Pulmonary artery endothelial cell (primary cell): ENCODE measurements at regions not wholly inside any gene's neighbourhood (a gene's known extent, or its start where the extent isn't known, plus 50 kb on each side); places are given as distances from the start of the nearest gene placed in this dataset.

Source experiments
- DNase-seq: peaks from one replicate; pipeline ENCODE4 v3.0.0-alpha.2; 2011; ENCODE audit warnings: low read depth, low spot score

GRCh38 chr10:78964274-78964951, 104.4 kb upstream of the ZMIZ1 start:
- no peak for DNase-seq

DNA sequence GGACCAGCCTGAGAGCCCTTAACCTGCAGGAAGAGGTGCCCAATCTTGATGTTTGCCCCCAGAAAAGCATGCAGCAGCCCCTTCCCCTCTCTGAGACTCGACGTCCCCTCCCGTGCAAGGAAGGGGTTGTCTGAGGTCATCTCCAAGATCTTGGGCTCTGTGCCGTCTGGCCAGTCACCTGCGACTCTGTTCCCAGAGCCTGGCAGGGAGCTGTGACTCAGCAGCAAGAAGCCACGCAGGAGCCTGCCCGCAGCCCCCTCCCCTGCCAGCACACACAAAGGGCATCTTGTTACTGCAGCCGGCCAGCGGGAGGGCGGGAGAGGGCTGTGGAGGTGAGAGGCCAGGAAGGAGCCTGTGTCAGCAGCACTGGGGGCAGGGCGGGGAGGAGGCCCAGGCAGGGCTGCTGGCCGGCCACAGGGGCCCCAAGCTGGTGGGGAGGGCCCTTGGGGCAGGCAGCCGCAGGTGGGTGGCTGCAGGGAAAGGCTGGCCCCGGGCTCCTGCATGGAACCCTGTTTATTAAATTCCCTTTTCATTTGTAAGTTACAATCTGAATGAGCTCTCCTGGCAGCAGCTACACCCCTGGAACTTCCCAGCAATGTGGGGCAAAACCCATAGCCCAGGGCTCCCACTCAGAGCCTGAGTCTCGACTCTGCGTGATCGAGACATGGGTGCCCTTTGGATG, 103.7 kb upstream of the ZMIZ1 start:
- no peak for DNase-seq

DNA sequence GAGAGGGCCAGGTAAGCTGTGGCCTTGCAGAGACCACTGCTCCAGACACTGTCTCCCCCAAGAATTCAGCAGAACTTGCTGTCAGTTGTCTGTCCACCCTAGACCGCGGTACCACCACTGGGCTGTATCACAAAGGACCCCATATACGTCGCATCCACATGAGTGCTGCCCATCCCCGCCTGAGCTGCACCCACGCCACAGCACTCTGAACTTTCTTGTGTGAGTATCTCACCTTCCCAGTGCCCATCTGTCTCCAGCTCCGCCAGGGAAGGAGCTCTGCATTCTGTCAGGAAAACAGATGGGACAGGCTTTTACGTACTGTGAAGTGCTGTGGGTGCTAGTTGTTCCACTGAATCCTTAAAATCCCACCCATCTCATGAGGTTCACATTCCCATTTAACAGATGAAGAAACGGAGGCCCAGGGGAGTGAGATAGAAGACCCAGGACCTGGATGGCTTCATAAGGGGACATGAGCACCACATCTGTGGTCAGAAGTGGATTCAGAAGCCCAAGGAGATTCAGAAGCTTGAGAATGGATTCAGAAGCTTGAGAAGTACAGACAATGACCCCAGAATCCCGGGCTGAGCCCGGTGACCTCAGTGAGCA, 102.5 kb upstream of the ZMIZ1 start:
- no peak for DNase-seq

- no peak for DNase-seq
These were observed 101.8 kb upstream of the ZMIZ1 start for GRCh38 chr10:78966844-78967488.

DNA sequence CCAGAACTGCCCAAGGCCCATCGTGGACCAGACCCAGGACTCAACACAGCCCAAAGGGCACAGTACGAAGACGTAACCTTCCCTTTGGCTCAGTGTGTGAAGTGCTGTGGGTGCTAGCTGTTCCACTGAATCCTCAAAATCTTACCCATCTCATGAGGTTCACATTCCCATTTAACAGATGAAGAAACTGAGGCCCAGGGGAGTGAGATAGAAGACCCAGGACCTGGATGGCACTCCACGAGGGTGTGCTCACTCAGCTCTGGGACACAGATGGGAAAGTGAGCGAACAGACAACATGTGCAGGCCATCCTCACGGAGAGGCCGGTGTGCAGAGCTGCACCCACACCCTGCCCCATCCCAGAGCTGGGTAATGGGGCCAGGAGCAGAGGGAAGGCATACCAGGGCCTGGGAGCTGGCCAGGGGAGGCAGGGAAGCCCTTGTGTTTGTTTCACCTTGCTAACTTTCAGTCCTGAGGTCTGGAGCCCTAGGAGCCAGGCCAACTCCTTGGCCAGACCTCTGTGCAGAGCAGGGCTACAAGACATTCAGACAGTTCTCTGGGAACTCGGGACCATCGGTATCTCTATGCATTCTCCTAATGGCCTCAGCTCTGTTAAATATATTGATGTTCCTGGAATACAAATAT, 100.3 kb upstream of the ZMIZ1 start:
- DNase-seq = no peak

GRCh38 chr10:78968943-78969342, 99.8 kb upstream of the ZMIZ1 start:
- no peak for DNase-seq

DNA sequence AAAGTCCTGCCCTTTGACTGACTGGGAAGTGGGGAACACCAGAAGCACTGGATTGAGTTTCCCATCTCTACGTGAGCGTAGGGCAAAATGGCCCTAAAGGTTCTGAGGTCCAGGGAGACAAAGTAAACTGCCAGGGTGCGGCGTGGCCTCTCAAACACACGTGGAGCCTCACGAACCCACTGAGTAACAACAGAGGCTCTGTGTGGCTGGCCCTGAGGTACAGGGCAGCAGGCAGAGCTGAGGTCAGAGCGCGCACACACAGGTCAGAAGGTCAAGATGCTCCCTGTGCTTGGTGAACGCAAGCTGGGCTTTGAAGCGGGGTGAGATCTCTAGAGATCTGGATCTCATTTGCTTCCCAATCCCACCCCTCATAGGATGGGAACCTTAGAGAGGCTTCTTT, 99.0 kb upstream of the ZMIZ1 start:
- no peak for DNase-seq

- DNase-seq = no peak
These were observed 98.5 kb upstream of the ZMIZ1 start for GRCh38 chr10:78970261-78970660.

- DNase-seq = no peak
These were observed 97.6 kb upstream of the ZMIZ1 start for GRCh38 chr10:78971094-78971682.

DNA sequence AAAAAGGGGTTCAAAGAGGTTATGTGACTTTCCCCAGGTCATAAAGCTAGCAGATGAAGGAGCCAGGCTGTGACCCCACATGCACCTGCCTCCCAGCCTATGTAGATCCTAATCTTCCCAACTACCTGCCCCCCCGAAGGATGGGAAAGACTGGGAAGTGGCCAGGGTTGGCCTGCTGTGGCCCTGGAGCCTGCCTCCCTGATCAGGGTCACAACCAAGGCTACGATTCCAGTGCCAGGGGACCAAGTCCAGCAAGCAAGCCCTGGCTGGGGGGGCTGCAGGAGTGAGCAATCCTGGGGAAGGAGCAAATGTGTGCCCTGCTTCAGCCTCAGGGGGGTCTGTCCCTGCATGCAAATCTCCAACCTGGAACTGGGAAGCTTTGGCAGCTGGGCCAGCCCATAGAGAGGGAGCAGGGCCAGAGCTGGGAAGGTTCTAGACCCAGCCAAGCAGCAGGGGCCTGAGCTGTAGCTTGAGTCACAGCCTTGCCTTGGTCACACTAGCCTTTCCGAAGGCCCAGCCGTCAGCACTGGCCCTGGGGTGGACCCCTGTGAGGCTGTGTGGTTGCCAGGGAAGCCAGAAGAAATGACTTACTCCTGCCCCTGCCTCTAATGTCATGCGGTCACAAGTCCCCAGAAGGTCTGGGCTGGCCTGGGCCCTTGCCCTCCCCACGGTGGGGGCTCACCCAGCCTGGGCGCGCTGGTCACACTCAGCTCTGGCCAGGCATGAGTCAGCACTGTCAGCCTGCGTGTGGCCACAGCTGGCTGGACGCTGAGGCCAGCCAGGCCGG, 96.4 kb upstream of the ZMIZ1 start:
- no peak for DNase-seq

GRCh38 chr10:78972947-78973900, 95.5 kb upstream of the ZMIZ1 start:
- peak; percentile 82 for DNase-seq

- peak; percentile 80 for DNase-seq
These were observed 94.7 kb upstream of the ZMIZ1 start for GRCh38 chr10:78973901-78974616.

DNA sequence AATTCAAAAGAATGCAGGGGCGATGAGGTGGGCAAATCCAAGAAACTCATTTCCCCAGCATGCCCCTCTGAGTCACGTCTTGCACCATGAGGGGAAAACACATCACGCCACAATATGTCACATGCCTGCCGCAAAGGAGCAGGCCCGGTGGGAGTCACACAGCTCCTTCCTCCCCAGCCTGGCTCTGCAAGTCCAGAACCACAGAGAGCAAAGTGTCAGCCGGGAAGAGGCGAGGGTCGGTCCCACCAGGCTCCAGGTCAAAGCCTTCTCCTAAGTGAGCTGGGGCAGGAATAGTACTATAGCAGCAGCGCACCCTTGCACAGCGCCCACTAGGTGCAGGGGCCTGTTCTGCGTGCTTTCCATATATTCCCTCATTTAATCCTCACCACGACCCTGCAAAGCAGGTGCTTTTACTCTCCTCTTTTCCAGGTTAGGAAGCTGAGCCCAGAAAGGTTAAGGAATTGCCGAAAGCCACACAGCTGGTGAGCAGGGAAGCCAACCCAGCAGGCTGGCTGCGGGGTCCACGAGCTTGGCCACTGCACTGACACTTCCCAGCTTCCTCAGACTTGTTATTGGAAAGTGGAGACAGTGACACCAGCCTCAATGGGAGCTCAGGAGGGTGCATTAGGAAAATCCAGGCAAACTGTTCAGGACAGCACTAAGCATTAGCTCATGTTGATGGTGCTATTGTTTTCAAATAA, 94.0 kb upstream of the ZMIZ1 start:
- peak; percentile 79 for DNase-seq

DNA sequence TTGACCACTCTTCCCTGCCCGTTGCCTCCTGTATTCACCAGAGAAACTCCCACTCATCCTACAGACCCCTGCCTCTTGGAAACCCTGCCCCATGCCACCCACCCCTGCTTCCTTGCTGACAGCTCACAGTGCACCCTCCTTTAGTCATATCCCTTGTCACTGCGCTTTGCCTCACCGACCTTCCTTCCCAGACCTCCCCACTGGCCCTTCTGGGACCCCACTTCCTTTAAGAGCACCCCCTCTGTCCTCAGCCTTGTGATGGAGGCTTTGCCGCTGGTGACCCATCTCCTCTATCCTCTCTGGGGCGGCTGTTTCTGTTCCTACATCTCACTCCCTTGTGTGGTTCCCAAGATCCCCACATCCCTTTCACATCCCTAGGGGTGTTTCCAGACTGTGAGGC, 92.8 kb upstream of the ZMIZ1 start:
- DNase-seq = no peak

DNA sequence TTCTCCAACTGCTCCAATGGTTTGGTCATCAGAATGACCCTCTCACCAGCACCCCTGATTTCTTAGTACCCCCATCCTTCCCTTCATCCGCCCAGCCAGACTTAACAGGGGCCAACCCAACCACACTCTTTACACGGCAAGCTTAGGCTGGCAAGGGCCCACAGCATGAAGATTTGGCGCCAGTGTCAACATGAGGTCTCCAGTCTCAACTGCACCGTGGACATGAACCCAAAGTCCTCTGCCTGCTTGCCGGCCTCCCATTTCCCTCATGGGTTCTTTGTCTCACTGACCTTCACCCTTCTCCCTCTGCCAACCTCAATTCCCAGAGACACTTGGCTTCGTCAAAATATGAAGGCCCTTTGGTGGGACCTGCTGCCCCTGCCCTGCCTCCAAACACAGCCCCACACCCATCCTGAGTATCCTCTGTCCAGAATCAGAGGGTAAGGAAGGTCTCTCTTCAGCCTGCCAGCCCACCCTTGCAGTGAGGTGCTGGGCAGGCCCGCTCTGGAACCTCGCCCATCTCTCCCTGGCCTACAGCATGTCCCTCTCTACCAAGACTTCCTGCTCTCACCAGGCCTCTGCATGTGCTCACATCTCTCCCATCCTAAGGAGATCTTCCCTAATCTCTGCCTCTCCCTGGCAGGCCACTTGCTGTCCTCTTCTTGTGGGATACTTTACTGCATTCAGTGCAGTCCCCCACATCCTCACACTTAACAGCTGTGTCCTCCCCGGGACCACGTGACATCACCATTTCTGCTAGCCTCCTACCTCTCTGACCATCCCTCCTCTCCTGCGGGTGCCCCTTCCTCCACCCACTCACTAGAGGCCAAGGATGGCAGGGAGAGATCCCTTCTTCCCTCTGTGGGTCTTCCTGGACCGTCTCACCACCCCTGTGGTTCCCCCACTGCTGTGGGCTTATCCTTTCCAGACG, 91.7 kb upstream of the ZMIZ1 start:
- no peak for DNase-seq

DNA sequence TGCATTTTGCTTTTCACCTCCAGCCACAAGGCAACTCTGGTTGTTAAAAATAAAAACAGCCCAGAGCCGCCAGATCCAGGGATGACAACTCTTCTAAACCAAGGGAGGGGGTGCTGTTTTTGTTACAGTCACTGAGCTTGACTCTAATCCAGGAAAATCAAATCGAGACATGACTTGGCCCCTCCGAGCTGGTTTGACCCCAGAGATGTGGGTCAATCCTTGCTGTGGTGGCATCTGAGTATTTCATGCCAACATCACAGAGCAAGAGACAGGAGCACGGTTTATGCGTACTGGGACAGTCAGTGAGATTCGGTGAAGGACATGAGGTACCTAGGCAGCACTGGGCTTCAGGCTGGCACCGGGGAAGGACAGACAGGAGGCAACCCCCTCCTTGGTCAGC, 88.8 kb upstream of the ZMIZ1 start:
- no peak for DNase-seq

- no peak for DNase-seq
These were observed 88.4 kb upstream of the ZMIZ1 start for GRCh38 chr10:78980354-78980753.
